ENCODE measurements at regions not wholly inside any gene's neighbourhood (a gene's known extent, or its start where the extent isn't known, plus 50 kb on each side); places are given as distances from the start of the nearest gene placed in this dataset.

- Histone ChIP-seq H3K36me3 (no peaks in the 10 kb centered on the region), H3K4me3 (no peak overlapping the region), H3K27me3 (peaks cover 7% of the 10 kb centered on the region), H3K4me1 (no peaks in the 10 kb centered on the region), H3K27ac (no peak overlapping the region), H3K9me3 (no peaks in the 10 kb centered on the region)
- TF ChIP-seq CTCF (IDR thresholded peaks at IDR 0.05) (no peak), POLR2A (IDR thresholded peaks at IDR 0.05) (no peak), POLR2AphosphoS5 (IDR thresholded peaks at IDR 0.05) (no peak)
- DNase-seq (ENCODE audit: low spot score in 2 of 2), result no peak
- WGBS, result 87% methylated on average over 9 of the region's 9 CpGs
Observed at GRCh38 chr21:32886339-32886738, 114.8 kb upstream of the PAXBP1 start.

GRCh38 chr21:32887026-32887425 lies 115.5 kb upstream of the PAXBP1 start:
- Histone ChIP-seq H3K4me3 (no peak overlapping the region), H3K27me3 (peaks cover 3% of the 10 kb centered on the region), H3K27ac (no peak overlapping the region), H3K36me3 (no peaks in the 10 kb centered on the region), H3K9me3 (no peaks in the 10 kb centered on the region), H3K4me1 (no peaks in the 10 kb centered on the region)
- DNase-seq (ENCODE audit: low spot score in 2 of 2), result no peak
- TF ChIP-seq POLR2AphosphoS5 (IDR thresholded peaks at IDR 0.05) (no peak), POLR2A (IDR thresholded peaks at IDR 0.05) (no peak), CTCF (IDR thresholded peaks at IDR 0.05) (no peak), EP300 (IDR thresholded peaks at IDR 0.05) (no peak)
- 69% methylated on average over 1 of the region's 1 CpG for WGBS

GRCh38 chr21:32888971-32889370 lies 117.4 kb upstream of the PAXBP1 start:
- H3K36me3 ChIP-seq, result no peaks in the 10 kb centered on the region
- H3K4me3 ChIP-seq, result no peak overlapping the region
- TF ChIP-seq EP300 (IDR thresholded peaks at IDR 0.05), result no peak
- TF ChIP-seq CTCF (IDR thresholded peaks at IDR 0.05), result no peak
- TF ChIP-seq POLR2A (IDR thresholded peaks at IDR 0.05), result no peak
- no peak for TF ChIP-seq POLR2AphosphoS5 (IDR thresholded peaks at IDR 0.05)
- peaks cover 3% of the 10 kb centered on the region for H3K27me3 ChIP-seq
- no peak overlapping the region for H3K27ac ChIP-seq
- 69% methylated on average over 3 of the region's 3 CpGs for WGBS
- H3K9me3 ChIP-seq, result no peaks in the 10 kb centered on the region
- DNase-seq (ENCODE audit: low spot score in 2 of 2), result no peak
- no peaks in the 10 kb centered on the region for H3K4me1 ChIP-seq

GRCh38 chr21:32889596-32889995 lies 118.0 kb upstream of the PAXBP1 start:
- DNase-seq (ENCODE audit: low spot score in 2 of 2), result no peak
- no peak for TF ChIP-seq POLR2A (IDR thresholded peaks at IDR 0.05)
- no peak for TF ChIP-seq POLR2AphosphoS5 (IDR thresholded peaks at IDR 0.05)
- no peak for TF ChIP-seq EP300 (IDR thresholded peaks at IDR 0.05)
- no peak for TF ChIP-seq CTCF (IDR thresholded peaks at IDR 0.05)
- Histone ChIP-seq H3K27me3 (peaks cover 3% of the 10 kb centered on the region), H3K4me3 (no peak overlapping the region), H3K36me3 (no peaks in the 10 kb centered on the region), H3K9me3 (no peaks in the 10 kb centered on the region), H3K4me1 (no peaks in the 10 kb centered on the region), H3K27ac (no peak overlapping the region)
- 76% methylated on average over 3 of the region's 3 CpGs for WGBS

GRCh38 chr21:32894321-32894720 lies 122.8 kb upstream of the PAXBP1 start:
- Histone ChIP-seq H3K4me1 (no peaks in the 10 kb centered on the region), H3K27ac (no peak overlapping the region), H3K4me3 (no peak overlapping the region), H3K27me3 (peaks cover under 1% of the 10 kb centered on the region), H3K36me3 (no peaks in the 10 kb centered on the region), H3K9me3 (no peaks in the 10 kb centered on the region)
- no peak for DNase-seq (ENCODE audit: low spot score in 2 of 2)
- TF ChIP-seq CTCF (IDR thresholded peaks at IDR 0.05) (no peak), EP300 (IDR thresholded peaks at IDR 0.05) (no peak), POLR2A (IDR thresholded peaks at IDR 0.05) (no peak), POLR2AphosphoS5 (IDR thresholded peaks at IDR 0.05) (no peak)

Measured in suprapubic skin (tissue), 4 donors.